ENCODE measurements at regions not wholly inside any gene's neighbourhood (a gene's known extent, or its start where the extent isn't known, plus 50 kb on each side); places are given as distances from the start of the nearest gene placed in this dataset.

DNA sequence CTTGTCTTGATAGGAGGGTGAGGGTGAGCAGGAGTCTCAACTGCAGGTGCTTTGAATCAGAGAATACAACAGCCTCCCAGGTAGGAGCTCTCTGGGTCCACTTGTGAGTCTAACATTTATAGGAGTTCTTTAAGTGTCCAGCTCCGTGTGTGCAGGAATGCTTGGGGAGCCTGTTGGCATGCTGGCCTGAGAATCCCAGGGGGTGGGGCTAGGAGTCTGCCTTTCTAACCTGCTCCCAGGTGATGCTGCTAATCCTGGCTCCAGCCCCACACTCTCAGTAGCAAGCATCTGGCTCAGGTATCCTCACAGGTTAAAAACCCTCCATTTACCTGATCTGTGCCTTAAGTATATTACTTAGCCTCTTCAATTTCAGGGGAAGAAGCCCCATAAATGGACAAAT, 368.9 kb downstream of the RBM26 start:
- H3K36me3 ChIP-seq, result no peaks in the 10 kb centered on the region
- H3K9me3 ChIP-seq, result no peaks in the 10 kb centered on the region
- WGBS, result 9% methylated on average over 1 of the region's 1 CpG
- no peaks in the 10 kb centered on the region for H3K27me3 ChIP-seq (replicated peaks; ENCODE audit: insufficient read depth)
- intact Hi-C loops (cut with DNase I), result no loop called here
- no peak overlapping the region for H3K4me3 ChIP-seq
- no peak overlapping the region for H3K27ac ChIP-seq
- TF ChIP-seq POLR2A (IDR thresholded peaks at IDR 0.05) (no peak), POLR2AphosphoS5 (IDR thresholded peaks at IDR 0.05) (no peak)
- TF ChIP-seq, protein P1, sequence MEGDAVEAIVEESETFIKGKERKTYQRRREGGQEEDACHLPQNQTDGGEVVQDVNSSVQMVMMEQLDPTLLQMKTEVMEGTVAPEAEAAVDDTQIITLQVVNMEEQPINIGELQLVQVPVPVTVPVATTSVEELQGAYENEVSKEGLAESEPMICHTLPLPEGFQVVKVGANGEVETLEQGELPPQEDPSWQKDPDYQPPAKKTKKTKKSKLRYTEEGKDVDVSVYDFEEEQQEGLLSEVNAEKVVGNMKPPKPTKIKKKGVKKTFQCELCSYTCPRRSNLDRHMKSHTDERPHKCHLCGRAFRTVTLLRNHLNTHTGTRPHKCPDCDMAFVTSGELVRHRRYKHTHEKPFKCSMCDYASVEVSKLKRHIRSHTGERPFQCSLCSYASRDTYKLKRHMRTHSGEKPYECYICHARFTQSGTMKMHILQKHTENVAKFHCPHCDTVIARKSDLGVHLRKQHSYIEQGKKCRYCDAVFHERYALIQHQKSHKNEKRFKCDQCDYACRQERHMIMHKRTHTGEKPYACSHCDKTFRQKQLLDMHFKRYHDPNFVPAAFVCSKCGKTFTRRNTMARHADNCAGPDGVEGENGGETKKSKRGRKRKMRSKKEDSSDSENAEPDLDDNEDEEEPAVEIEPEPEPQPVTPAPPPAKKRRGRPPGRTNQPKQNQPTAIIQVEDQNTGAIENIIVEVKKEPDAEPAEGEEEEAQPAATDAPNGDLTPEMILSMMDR (IDR thresholded peaks at IDR 0.05), result no peak
- no peaks in the 10 kb centered on the region for H3K4me1 ChIP-seq (replicated peaks)
- DNase-seq (ENCODE audit: low spot score), result no peak

DNA sequence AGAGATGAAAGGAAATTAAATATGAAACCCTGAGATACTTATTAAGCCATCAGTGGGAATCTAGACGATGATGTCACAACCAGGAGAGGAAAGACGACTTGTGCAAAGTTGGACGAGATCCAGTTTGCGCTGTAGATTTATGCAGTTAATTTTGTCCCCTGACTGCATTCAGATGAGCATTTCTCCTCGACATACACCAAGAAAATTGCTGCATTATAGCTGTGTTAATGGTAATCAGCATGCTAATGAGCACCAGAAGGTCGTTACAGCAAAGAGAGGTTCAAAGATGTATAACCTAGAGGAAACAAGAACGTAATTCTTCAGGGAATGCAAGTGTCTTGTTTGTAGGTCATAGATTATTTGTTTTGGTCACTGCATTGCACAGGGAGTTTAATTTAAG, 371.7 kb downstream of the RBM26 start:
- H3K4me1 ChIP-seq (replicated peaks), result no peaks in the 10 kb centered on the region
- H3K27me3 ChIP-seq (replicated peaks; ENCODE audit: insufficient read depth), result no peaks in the 10 kb centered on the region
- H3K4me3 ChIP-seq, result no peak overlapping the region
- 56% methylated on average over 7 of the region's 7 CpGs for WGBS
- no peak for DNase-seq (ENCODE audit: low spot score)
- no peaks in the 10 kb centered on the region for H3K9me3 ChIP-seq
- no peaks in the 10 kb centered on the region for H3K36me3 ChIP-seq
- TF ChIP-seq POLR2AphosphoS5 (IDR thresholded peaks at IDR 0.05) (no peak), POLR2A (IDR thresholded peaks at IDR 0.05) (no peak)
- TF ChIP-seq, protein P1 (IDR thresholded peaks at IDR 0.05), result no peak
- H3K27ac ChIP-seq, result no peak overlapping the region
- intact Hi-C loops (cut with DNase I), result no loop called here

DNA sequence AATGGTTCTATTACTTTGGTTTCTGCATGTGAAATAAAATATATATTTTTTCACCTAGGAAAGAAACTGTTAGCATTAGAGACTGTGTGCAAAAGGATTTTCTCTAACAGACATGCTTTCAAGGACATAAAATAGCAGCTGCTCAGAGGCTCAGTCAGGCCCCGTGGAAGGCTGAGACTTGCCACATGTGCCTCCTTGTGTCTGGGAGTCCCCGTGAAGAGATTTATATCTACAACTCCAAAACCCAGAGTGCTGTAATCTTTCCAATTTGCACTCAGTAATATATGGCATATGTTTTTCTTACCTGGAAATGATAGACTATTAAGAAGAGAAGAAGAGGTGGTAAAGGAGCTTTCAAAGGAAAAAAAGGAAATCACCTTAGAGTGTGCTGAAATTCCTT, 371.6 kb upstream of the OBI1 start:
- no peaks in the 10 kb centered on the region for H3K27me3 ChIP-seq (replicated peaks; ENCODE audit: insufficient read depth)
- no peak for TF ChIP-seq POLR2AphosphoS5 (IDR thresholded peaks at IDR 0.05)
- no peak for TF ChIP-seq POLR2A (IDR thresholded peaks at IDR 0.05)
- TF ChIP-seq, protein P1 (IDR thresholded peaks at IDR 0.05), result no peak
- 16% methylated on average over 2 of the region's 2 CpGs for WGBS
- no peak for DNase-seq (ENCODE audit: low spot score)
- H3K9me3 ChIP-seq, result no peaks in the 10 kb centered on the region
- no peaks in the 10 kb centered on the region for H3K36me3 ChIP-seq
- intact Hi-C loops (cut with DNase I), result no loop called here
- H3K4me3 ChIP-seq, result no peak overlapping the region
- H3K27ac ChIP-seq, result no peak overlapping the region
- H3K4me1 ChIP-seq (replicated peaks), result no peaks in the 10 kb centered on the region

DNA sequence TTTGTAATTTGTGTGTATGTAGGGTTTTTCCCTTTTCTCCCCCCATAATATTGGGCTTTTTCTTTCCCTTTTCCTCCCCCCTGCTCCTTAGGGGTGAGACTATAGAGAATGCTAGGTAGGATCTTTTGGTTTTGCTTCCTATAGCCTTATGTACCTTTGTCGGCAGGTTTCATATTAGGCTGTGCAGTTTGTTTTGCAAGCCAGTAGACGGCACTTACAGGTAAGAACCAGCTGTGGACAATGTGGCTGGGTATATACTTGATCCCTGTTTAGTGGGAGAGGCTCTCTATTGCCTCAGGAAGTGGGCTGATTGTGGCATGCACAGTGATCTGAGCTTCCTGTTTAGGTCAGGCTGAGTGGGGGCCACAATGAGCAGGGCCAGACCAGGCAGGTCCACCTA, 359.2 kb upstream of the OBI1 start:
- Histone ChIP-seq H3K4me3 (no peak overlapping the region), H3K27me3 (replicated peaks; ENCODE audit: insufficient read depth) (no peaks in the 10 kb centered on the region), H3K4me1 (replicated peaks) (no peaks in the 10 kb centered on the region), H3K36me3 (no peaks in the 10 kb centered on the region), H3K27ac (no peak overlapping the region), H3K9me3 (no peaks in the 10 kb centered on the region)
- WGBS, result 46% methylated on average over 2 of the region's 2 CpGs
- intact Hi-C loops (cut with DNase I), result no loop called here
- no peak for DNase-seq (ENCODE audit: low spot score)
- TF ChIP-seq POLR2AphosphoS5 (IDR thresholded peaks at IDR 0.05), result no peak
- TF ChIP-seq, protein P1 (IDR thresholded peaks at IDR 0.05), result no peak
- no peak for TF ChIP-seq POLR2A (IDR thresholded peaks at IDR 0.05)

DNA sequence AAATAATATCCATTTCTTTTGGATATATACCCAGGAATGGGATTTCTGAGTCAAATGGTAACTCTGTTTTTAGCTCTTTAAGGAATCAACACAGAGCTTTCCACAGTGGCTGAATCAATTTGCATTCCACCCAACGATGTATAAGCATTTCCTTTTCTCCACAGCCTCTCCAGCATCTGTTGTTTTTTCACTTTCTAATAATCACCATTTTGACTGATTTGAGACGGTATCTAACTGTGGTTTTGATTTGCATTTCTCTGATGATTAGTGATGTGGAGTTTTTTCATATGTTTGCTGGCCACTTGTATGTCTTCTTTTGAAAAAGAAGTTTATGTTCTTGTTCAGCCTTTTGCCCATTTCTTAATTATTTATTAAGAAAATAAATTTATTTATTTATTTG, 352.2 kb upstream of the OBI1 start:
- intact Hi-C loops (cut with DNase I), result no loop called here
- H3K27ac ChIP-seq, result no peak overlapping the region
- no peak for DNase-seq (ENCODE audit: low spot score)
- no peaks in the 10 kb centered on the region for H3K27me3 ChIP-seq (replicated peaks; ENCODE audit: insufficient read depth)
- H3K4me1 ChIP-seq (replicated peaks), result no peaks in the 10 kb centered on the region
- no peaks in the 10 kb centered on the region for H3K9me3 ChIP-seq
- 75% methylated on average over 2 of the region's 2 CpGs for WGBS
- TF ChIP-seq POLR2AphosphoS5 (IDR thresholded peaks at IDR 0.05) (no peak), POLR2A (IDR thresholded peaks at IDR 0.05) (no peak)
- TF ChIP-seq, protein P1 (IDR thresholded peaks at IDR 0.05), result no peak
- H3K36me3 ChIP-seq, result no peaks in the 10 kb centered on the region
- H3K4me3 ChIP-seq, result no peak overlapping the region

Measured in prostate gland (tissue), 2 donors.